NCI-H2227 (cell line): ENCODE measurements at regions not wholly inside any gene's neighbourhood (a gene's known extent, or its start where the extent isn't known, plus 50 kb on each side); places are given as distances from the start of the nearest gene placed in this dataset.

Source experiments
- DNase-seq: peaks from one replicate; lab custom pipeline; 2025; ENCODE audit not compliant: unreplicated experiment; lab: John Stamatoyannopoulos, UW

DNA sequence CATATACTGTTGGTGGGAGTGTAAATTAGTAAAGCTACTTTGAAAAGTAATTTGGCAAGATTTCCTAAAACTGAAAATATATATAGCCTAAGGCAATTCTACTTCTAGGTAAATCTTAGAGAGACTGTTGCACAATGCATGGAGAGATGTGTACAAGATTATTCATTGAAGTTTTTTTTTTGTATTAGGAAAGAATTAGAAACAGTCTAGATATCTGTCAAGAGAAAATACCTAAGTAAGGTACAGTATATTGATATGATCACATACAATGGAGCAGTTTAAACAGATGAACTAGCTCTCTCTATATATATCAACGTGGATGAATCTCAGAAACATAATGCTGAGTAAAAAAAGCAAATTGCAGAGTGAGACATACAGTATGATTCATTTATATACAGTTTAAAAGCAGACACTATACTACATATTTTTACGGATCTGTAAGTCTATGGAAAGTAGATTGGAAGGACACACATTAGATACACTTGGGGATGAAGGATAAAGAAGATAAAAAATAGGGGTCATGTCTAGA is 59.3 kb upstream of the ACVR1 start:
- DNase-seq: no peak

- DNase-seq: no peak
These were observed 58.7 kb upstream of the ACVR1 start for GRCh38 chr2:157934684-157935377.

GRCh38 chr2:157933160-157933920 is 57.2 kb upstream of the ACVR1 start:
- no peak for DNase-seq

DNA sequence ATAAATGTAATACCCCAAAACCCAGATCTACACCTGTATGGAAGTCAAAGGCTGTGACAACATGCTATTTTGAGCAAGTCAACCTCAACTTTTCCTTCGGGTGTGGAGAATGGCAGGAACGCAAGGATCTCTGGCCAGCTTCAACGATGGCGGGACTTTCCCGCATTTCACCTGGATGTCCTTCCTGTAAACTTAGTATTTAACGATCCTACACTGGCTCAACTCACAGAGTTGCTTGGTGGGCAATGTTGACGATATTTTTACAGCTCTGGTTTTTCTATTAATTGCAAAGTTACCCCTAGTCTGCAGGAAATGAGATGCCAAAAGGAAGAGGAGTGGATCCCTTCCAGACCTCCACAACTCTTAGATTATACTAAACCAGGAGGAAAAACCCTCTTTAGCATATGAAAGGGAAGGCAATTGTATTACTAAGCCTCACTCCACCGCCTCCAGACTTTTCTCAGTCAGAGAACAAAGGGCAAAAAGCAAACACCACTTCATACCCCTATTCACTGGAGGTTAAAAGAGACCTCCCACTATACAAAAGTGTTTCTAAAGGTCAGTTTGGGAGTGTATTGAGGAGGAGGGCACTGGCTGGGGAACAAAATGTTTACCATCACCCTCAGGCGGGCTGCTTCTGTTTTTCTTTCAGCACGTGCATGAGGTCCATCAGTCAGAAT is 56.5 kb upstream of the ACVR1 start:
- peak; percentile 50 for DNase-seq

DNA sequence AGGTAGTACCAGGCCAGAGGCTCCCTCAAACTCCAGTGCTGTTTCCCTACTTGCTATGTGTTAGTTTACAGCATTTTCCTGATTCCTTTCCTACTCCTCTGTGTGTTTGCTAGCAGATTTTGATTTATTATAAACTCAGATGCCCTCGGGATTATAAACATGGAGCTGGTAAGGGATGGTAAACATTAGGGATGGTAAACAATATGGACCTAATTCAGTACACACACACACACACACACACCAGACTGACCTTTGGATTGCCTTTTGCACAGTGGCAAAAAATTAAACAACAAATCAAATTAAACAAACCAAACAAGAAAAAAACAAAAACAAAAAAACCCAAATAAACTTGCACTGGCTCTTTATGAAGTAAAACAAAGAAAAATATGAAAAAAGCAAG is 55.4 kb upstream of the ACVR1 start:
- DNase-seq: no peak

- DNase-seq: no peak
These were observed 54.6 kb upstream of the ACVR1 start for GRCh38 chr2:157930728-157931127.

DNA sequence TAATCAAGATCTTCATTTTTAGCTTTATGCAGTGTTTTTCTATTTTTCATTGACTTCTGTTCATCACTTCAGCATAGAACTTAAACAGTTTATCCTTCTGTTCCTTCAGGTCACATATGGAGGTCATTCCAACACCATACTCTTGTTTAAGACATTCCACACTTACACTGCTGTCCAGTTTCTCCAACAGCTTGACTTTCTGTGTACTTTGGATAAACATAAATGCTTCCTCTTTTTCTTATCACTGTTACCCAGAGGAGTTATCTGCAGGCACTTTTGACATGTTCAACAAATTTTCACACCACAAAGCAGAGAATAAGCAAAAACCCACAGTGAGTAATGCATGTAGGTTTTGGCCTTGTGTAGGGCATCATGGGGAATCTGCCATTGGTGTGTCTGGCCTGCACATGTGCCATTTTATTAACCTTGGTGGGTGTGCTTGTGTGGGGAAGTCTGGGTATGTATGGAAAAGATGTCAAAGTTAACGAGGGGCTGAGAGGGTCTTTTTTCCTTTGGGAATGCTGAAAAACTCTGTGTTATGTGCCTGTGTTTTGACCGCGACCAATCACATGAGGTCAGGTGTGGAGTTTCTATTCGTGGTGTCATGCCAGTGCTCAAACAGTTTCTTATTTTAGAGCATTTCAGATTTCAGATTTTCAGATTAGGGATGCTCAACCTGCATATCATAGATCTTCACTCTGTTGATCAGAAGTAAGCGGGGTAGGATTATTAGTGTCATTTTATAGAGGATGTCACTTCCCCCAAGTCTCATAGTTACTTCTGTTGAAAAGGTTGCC is 53.9 kb upstream of the ACVR1 start:
- no peak for DNase-seq

- no peak for DNase-seq
These were observed 52.2 kb upstream of the ACVR1 start for GRCh38 chr2:157928372-157928771.

GRCh38 chr2:157927155-157927554 is 51.0 kb upstream of the ACVR1 start:
- DNase-seq: no peak
